OCI-LY7 (cell line): ENCODE measurements at regions not wholly inside any gene's neighbourhood (a gene's known extent, or its start where the extent isn't known, plus 50 kb on each side); places are given as distances from the start of the nearest gene placed in this dataset.

ENCODE experiments used
- BruUV-seq: library from RNA; stranded (reverse); fragments of 400-500 nt; replicated peaks from 2 replicates; lab custom pipeline; 2021; lab: Mats Ljungman, UMichigan
- CTCF ChIA-PET: fragments of 300-600 bp; sonication (Branson Sonifier 250); formaldehyde crosslinking; loops from one replicate; lab custom pipeline; 2022; ENCODE audit warnings: antibody characterized with exemption; ENCODE audit not compliant: unreplicated experiment; lab: Charles Lee
- POLR2A ChIA-PET: fragments of 300-600 bp; sonication (Branson Sonifier 250); formaldehyde crosslinking; loops from one replicate; lab custom pipeline; 2022; ENCODE audit warnings: antibody characterized with exemption; lab: Charles Lee
- DNase-seq: peaks from one replicate; pipeline ENCODE4 v3.0.0-alpha.2; 2015; ENCODE audit warnings: low spot score
- H2AFZ ChIP-seq: fragments of 200-600 bp; sonication (generic), shearing (Covaris generic); 2 replicates; pipeline ENCODE4 v1.6.1; 2014; ENCODE audit warnings: mild to moderate bottlenecking, antibody characterized with exemption, low read length, moderate library complexity
- H3K27ac ChIP-seq: fragments of 200-600 bp; sonication (generic); 2 replicates; pipeline ENCODE4 v1.5.1; 2014; ENCODE audit warnings: mixed run types, low read depth, mild to moderate bottlenecking, moderate library complexity, low read length, inconsistent platforms; ENCODE audit not compliant: poor library complexity, severe bottlenecking
- H3K36me3 ChIP-seq: fragments of 200-600 bp; sonication (generic); 2 replicates; pipeline ENCODE4 v1.6.1; 2014; ENCODE audit warnings: mild to moderate bottlenecking, antibody characterized with exemption, low read length, moderate library complexity, mixed read lengths; ENCODE audit not compliant: insufficient read depth
- H3K4me1 ChIP-seq: fragments of 200-600 bp; sonication (generic); 2 replicates; pipeline ENCODE4 v1.5.1; 2014; ENCODE audit warnings: mild to moderate bottlenecking, low read length; ENCODE audit not compliant: insufficient read depth, poor library complexity, severe bottlenecking
- H3K4me2 ChIP-seq: fragments of 200-600 bp; sonication (generic); 2 replicates; pipeline ENCODE4 v1.6.1; 2014; ENCODE audit warnings: mild to moderate bottlenecking, low read length
- H3K4me3 ChIP-seq: fragments of 200-600 bp; sonication (generic); 2 replicates; pipeline ENCODE4 v1.5.1; 2014; ENCODE audit warnings: mild to moderate bottlenecking, low read depth, low read length; ENCODE audit not compliant: poor library complexity, severe bottlenecking
- H3K79me2 ChIP-seq: fragments of 200-600 bp; sonication (generic); 2 replicates; pipeline ENCODE4 v1.6.1; 2016; ENCODE audit warnings: low read depth, mild to moderate bottlenecking, low read length, moderate library complexity, mixed read lengths; ENCODE audit not compliant: insufficient read depth
- H3K9me2 ChIP-seq: fragments of 200-600 bp; sonication (generic); 2 replicates; pipeline ENCODE4 v1.6.1; 2016; ENCODE audit warnings: mild to moderate bottlenecking, low read length, mixed read lengths; ENCODE audit not compliant: insufficient read depth
- H3K9me3 ChIP-seq: fragments of 200-600 bp; sonication (generic); 2 replicates; pipeline ENCODE4 v1.6.1; 2014; ENCODE audit warnings: mild to moderate bottlenecking, mixed run types, low read length, mixed read lengths
- H4K20me1 ChIP-seq: fragments of 200-600 bp; sonication (generic); 2 replicates; pipeline ENCODE4 v1.6.1; 2014; ENCODE audit warnings: mild to moderate bottlenecking, antibody characterized with exemption, low read length, moderate library complexity, mixed read lengths; ENCODE audit not compliant: insufficient read depth
- CTCF ChIP-seq: fragments of 200-600 bp; sonication (generic); conservative IDR thresholded peaks from 2 replicates; pipeline ENCODE4 v1.5.1; 2014; ENCODE audit warnings: mild to moderate bottlenecking, antibody characterized with exemption, low read length, moderate library complexity, mixed read lengths
- EZH2phosphoT487 ChIP-seq: fragments of 200-600 bp; sonication (generic); IDR thresholded peaks from 2 replicates; pipeline ENCODE4 v1.6.1; 2018; ENCODE audit warnings: low read depth, borderline replicate concordance, mild to moderate bottlenecking, mixed run types, antibody characterized with exemption, low read length, moderate library complexity, mixed read lengths
- intact Hi-C: fragments of 100-400 bp; cut with micrococcal nuclease; formaldehyde crosslinking; loops from one replicate; pipeline ENCODE4 v1.10.0; 2022; ENCODE audit not compliant: unreplicated experiment

GRCh38 chr12:46556819-46557524, 184.4 kb upstream of the SLC38A2 start:
- no peak for DNase-seq

GRCh38 chr12:46556105-46556559, 183.6 kb upstream of the SLC38A2 start:
- no peak for DNase-seq
- Histone ChIP-seq H3K27ac (no peak overlapping the region), H3K36me3 (no peaks in the 10 kb centered on the region), H3K4me1 (no peaks in the 10 kb centered on the region), H3K4me2 (no peak overlapping the region), H2AFZ (no peak overlapping the region), H3K4me3 (no peak overlapping the region), H3K79me2 (no peaks in the 10 kb centered on the region), H3K9me2 (no peaks in the 10 kb centered on the region), H3K9me3 (no peaks in the 10 kb centered on the region), H4K20me1 (no peaks in the 10 kb centered on the region)
- no peak for TF ChIP-seq EZH2phosphoT487
- TF ChIP-seq CTCF = no peak
- intact Hi-C loops = no loop called here
- ChIA-PET POLR2A (interaction anchor here (0.8 kb wide), 1 partner anchor 28 kb away, joined by 3 read pairs; no protein-coding TSS in a partner anchor), CTCF (no interaction called here)
- BruUV-seq = no TSS peak

More at GRCh38 chr12:46556819-46557524, 184.4 kb upstream of the SLC38A2 start:
- Histone ChIP-seq H3K9me3 (no peaks in the 10 kb centered on the region), H2AFZ (no peak overlapping the region), H3K9me2 (no peaks in the 10 kb centered on the region), H3K79me2 (no peaks in the 10 kb centered on the region), H3K4me2 (no peak overlapping the region), H3K4me3 (no peak overlapping the region), H3K4me1 (no peaks in the 10 kb centered on the region), H3K36me3 (no peaks in the 10 kb centered on the region), H3K27ac (no peak overlapping the region), H4K20me1 (no peaks in the 10 kb centered on the region)
- ChIA-PET CTCF (no interaction called here), POLR2A (interaction anchor here (0.6 to 0.8 kb wide), 2 partner anchors 27 to 1499 kb away, joined by 3 read pairs; no protein-coding TSS in a partner anchor)
- no peak for TF ChIP-seq CTCF
- TF ChIP-seq EZH2phosphoT487 = no peak
- intact Hi-C loops = no loop called here
- no TSS peak for BruUV-seq

GRCh38 chr12:46555406-46555852, 182.9 kb upstream of the SLC38A2 start:
- H4K20me1 ChIP-seq = no peaks in the 10 kb centered on the region
- POLR2A ChIA-PET = no interaction called here
- no peak overlapping the region for H2AFZ ChIP-seq
- no peak for DNase-seq
- no peaks in the 10 kb centered on the region for H3K4me1 ChIP-seq
- no peaks in the 10 kb centered on the region for H3K9me3 ChIP-seq
- intact Hi-C loops = no loop called here
- CTCF ChIA-PET = no interaction called here
- H3K4me2 ChIP-seq = no peak overlapping the region
- no peak overlapping the region for H3K4me3 ChIP-seq
- no peak overlapping the region for H3K27ac ChIP-seq
- H3K36me3 ChIP-seq = no peaks in the 10 kb centered on the region
- no peak for TF ChIP-seq EZH2phosphoT487
- TF ChIP-seq CTCF = no peak
- H3K9me2 ChIP-seq = no peaks in the 10 kb centered on the region
- no TSS peak for BruUV-seq
- no peaks in the 10 kb centered on the region for H3K79me2 ChIP-seq
